ENCODE measurements at regions not wholly inside any gene's neighbourhood (a gene's known extent, or its start where the extent isn't known, plus 50 kb on each side); places are given as distances from the start of the nearest gene placed in this dataset.

DNA sequence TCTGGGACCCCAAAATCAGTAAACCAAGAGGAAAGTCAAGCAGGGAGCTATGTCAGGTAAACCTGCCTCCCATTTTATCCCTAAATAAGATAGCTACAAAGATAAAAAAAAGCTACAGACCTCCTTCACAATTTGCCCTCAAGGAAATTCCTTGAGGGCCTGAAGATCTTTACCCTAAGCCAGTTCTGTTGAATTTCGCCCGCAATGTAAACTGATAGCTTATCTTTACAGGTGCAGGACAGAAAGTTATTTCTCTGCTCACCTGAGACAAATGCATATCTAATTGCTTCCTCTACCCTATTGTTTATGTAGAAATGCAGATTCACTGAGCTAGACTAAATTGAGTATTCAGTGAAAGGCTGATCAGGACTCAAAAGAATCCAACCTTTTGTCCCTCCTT lies 153.4 kb upstream of the CHRM3 start:
- Mint-ChIP-seq H3K9me3 (peaks cover 2% of the 10 kb centered on the region), H3K36me3 (no peaks in the 10 kb centered on the region), H3K27me3 (no peaks in the 10 kb centered on the region), H3K27ac (no peak overlapping the region), H3K4me1 (ENCODE audit: low read depth) (no peaks in the 10 kb centered on the region), H3K4me3 (no peak overlapping the region)
- CTCF ChIA-PET = no interaction called here
- no peak for DNase-seq
- intact Hi-C loops (cut with micrococcal nuclease) = no loop called here
- POLR2A ChIA-PET = no interaction called here

DNA sequence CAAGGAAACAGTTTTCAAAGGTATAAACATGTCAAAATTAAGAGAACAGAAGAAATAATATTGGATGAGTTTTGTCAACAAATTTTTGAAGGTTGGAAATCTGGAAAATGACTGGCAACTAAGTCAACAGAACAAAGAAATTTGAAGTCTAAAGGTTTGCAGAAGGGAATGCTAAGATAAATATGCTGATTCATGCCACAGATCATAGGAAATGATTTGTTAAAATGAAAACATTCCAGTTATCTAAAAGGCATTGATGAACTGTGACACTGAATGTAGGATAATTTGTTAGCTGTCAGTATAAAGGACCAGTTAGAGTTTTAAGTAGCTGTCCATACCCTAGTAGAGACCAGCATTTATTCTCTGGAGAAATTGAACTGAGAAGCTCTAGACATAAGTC lies 157.9 kb upstream of the CHRM3 start:
- ChIA-PET CTCF (no interaction called here), POLR2A (no interaction called here)
- H3K9me3 Mint-ChIP-seq = peaks cover 24% of the 10 kb centered on the region
- no peaks in the 10 kb centered on the region for H3K36me3 Mint-ChIP-seq
- H3K27me3 Mint-ChIP-seq = no peaks in the 10 kb centered on the region
- intact Hi-C loops (cut with micrococcal nuclease) = no loop called here
- no peak for DNase-seq
- no peak overlapping the region for H3K27ac Mint-ChIP-seq
- no peak overlapping the region for H3K4me3 Mint-ChIP-seq
- no peaks in the 10 kb centered on the region for H3K4me1 Mint-ChIP-seq (ENCODE audit: low read depth)

DNA sequence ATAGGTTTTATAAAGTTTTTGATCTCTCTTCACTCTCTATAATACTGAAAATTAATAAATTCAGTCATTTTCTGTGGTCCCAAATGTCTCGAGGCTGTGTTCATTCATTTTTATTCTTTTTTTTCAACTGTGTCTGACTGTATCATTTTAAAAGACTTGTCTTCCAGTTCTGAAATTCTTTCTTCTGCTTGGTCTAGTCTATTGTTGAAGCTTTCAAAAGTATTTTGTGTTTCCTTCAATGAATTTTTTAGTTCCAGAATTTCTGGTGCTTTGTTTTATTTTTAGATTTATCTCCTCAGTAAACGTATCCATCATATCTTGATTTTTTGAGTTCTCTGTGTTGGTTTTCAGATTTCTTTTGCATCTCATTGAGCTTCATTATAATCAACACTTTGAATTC lies 161.0 kb upstream of the CHRM3 start:
- H3K4me3 Mint-ChIP-seq = no peak overlapping the region
- DNase-seq = no peak
- H3K27ac Mint-ChIP-seq = no peak overlapping the region
- no peaks in the 10 kb centered on the region for H3K27me3 Mint-ChIP-seq
- H3K36me3 Mint-ChIP-seq = no peaks in the 10 kb centered on the region
- POLR2A ChIA-PET = no interaction called here
- intact Hi-C loops (cut with micrococcal nuclease) = no loop called here
- peaks cover 53% of the 10 kb centered on the region for H3K9me3 Mint-ChIP-seq
- CTCF ChIA-PET = no interaction called here
- no peaks in the 10 kb centered on the region for H3K4me1 Mint-ChIP-seq (ENCODE audit: low read depth)

DNA sequence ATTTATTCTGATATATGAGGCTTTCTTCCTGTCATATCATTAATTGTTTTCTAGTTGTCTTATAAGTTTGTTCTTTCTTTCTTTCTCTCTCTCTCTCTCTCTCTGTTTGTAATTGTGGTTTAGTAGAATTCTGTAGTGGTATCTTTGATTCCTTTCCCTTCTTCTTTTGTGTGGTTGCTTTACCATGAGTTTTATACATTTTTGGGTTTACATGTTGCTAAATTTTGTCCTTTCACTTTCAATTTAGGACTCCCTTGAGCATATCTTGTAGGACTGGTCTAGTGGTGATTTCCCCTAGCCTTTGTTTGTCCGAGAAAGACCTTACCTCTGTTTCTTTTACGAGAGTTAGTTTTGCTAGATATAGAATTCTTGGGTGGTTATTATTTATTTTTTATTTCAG lies 162.3 kb upstream of the CHRM3 start:
- intact Hi-C loops (cut with micrococcal nuclease) = no loop called here
- peaks cover 58% of the 10 kb centered on the region for H3K9me3 Mint-ChIP-seq
- H3K4me3 Mint-ChIP-seq = no peak overlapping the region
- DNase-seq = no peak
- no peaks in the 10 kb centered on the region for H3K4me1 Mint-ChIP-seq (ENCODE audit: low read depth)
- H3K36me3 Mint-ChIP-seq = no peaks in the 10 kb centered on the region
- ChIA-PET CTCF (no interaction called here), POLR2A (no interaction called here)
- H3K27ac Mint-ChIP-seq = no peak overlapping the region
- H3K27me3 Mint-ChIP-seq = no peaks in the 10 kb centered on the region

DNA sequence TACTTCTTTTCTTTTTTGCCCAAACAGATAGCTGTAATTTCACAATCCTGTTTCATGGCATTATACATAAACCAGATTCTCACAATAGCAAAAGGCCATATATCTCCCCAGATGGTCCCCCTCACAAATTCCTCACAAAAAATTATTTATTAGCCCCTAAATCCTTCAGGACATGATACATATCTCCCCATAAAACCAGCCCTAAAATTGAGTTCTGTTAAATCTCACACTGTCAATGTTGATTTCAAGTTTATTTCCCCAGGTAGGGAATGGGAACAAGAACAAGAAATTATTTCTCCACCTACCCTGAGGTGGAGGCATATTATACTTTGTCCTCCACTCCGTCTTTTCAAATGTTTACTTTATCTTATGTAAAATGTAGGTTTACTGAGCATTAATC lies 163.4 kb upstream of the CHRM3 start:
- Mint-ChIP-seq H3K27me3 (no peaks in the 10 kb centered on the region), H3K4me1 (ENCODE audit: low read depth) (no peaks in the 10 kb centered on the region), H3K36me3 (no peaks in the 10 kb centered on the region), H3K4me3 (no peak overlapping the region), H3K27ac (no peak overlapping the region), H3K9me3 (peaks cover 57% of the 10 kb centered on the region)
- POLR2A ChIA-PET = no interaction called here
- no peak for DNase-seq
- intact Hi-C loops (cut with micrococcal nuclease) = no loop called here
- CTCF ChIA-PET = no interaction called here

DNA sequence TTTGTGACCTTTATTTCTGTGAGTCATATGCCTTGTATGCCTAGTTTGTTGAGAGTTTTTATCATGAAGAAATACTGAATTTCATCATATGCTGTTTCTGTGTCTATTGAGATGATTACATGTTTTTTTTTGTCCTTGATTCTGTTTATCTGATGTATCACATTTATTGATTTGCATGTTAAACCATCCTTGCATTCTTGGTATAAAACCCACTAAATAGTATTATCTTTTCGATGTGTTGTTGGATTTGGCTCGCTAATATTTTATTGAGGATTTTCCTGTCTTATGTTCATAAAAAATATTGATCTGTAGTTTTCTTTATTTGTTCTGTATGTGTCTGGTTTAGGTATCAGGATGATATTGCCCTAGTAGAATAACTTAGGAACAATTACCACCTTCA lies 164.7 kb upstream of the CHRM3 start:
- Mint-ChIP-seq H3K27me3 (no peaks in the 10 kb centered on the region), H3K4me3 (no peak overlapping the region), H3K4me1 (ENCODE audit: low read depth) (no peaks in the 10 kb centered on the region), H3K36me3 (no peaks in the 10 kb centered on the region), H3K9me3 (peaks cover 51% of the 10 kb centered on the region), H3K27ac (no peak overlapping the region)
- DNase-seq = no peak
- ChIA-PET CTCF (no interaction called here), POLR2A (no interaction called here)
- intact Hi-C loops (cut with micrococcal nuclease) = no loop called here

DNA sequence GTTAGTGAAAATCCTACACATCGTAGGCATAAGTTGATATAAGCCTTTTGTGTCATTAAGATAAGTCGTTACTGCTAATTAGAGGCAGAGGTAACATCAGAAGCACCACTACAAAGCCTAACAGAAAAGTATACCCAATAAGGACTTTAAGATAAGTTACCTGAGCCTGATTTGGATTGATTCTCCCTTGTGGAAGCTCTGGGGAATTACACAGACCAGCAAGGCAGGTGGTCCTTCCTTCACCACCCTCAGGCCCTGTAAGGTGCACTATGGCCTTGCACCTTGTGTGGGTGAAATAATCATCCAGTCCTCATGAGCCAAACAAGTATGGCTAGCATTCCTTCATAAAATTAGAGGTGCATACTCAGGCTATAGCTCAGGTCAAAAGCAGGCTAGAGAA lies 166.7 kb upstream of the CHRM3 start:
- CTCF ChIA-PET = no interaction called here
- no peaks in the 10 kb centered on the region for H3K27me3 Mint-ChIP-seq
- no peaks in the 10 kb centered on the region for H3K36me3 Mint-ChIP-seq
- H3K4me3 Mint-ChIP-seq = no peak overlapping the region
- intact Hi-C loops (cut with micrococcal nuclease) = no loop called here
- no peak for DNase-seq
- no peak overlapping the region for H3K27ac Mint-ChIP-seq
- H3K9me3 Mint-ChIP-seq = peaks cover 40% of the 10 kb centered on the region
- no peaks in the 10 kb centered on the region for H3K4me1 Mint-ChIP-seq (ENCODE audit: low read depth)
- POLR2A ChIA-PET = no interaction called here

DNA sequence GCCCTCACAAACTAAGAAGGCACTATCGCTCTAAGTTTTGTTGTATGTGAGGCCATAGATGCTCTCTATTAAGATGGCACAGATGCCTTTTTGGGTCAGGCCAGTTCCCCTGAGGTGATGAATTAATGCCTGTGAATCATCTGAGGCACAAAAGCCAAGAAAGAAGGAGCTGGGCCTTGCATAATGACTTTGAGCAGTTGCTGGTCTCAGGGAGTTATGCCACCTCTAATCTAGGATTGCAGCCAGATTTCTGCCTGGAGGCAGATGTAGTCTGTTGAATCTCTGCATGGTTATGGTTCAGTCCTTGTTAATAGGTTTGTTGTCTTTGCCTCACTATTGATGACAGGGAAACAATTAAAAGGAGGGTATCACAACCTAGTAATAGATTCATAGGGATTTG lies 168.1 kb upstream of the CHRM3 start:
- H3K4me1 Mint-ChIP-seq (ENCODE audit: low read depth) = no peaks in the 10 kb centered on the region
- no peaks in the 10 kb centered on the region for H3K27me3 Mint-ChIP-seq
- POLR2A ChIA-PET = no interaction called here
- no peak overlapping the region for H3K4me3 Mint-ChIP-seq
- CTCF ChIA-PET = no interaction called here
- H3K9me3 Mint-ChIP-seq = peaks cover 32% of the 10 kb centered on the region
- DNase-seq = no peak
- no peaks in the 10 kb centered on the region for H3K36me3 Mint-ChIP-seq
- no peak overlapping the region for H3K27ac Mint-ChIP-seq
- intact Hi-C loops (cut with micrococcal nuclease) = no loop called here

DNA sequence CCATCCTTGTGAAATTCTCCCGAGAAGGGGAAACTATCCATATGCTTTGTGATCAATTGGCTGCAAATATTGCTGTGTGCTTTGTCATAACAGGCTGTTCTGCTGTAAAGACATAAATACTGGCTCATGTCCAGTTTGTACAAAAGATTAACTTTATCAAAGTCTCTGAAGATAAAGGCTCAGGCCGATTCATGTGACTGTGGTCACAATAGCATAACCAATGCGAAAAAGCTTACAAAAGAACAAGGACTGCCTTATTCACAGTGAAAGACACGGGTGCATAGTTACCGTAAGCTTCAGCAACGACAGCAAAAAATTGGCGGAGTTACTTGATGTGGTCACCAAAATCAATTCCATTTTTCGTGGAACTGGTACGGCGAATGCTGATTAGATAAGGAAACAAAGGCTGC lies 173.6 kb upstream of the CHRM3 start:
- H3K27me3 Mint-ChIP-seq = no peaks in the 10 kb centered on the region
- ChIA-PET POLR2A (no interaction called here), CTCF (no interaction called here)
- no peak for DNase-seq
- H3K4me1 Mint-ChIP-seq (ENCODE audit: low read depth) = no peaks in the 10 kb centered on the region
- H3K27ac Mint-ChIP-seq = no peak overlapping the region
- no peak overlapping the region for H3K4me3 Mint-ChIP-seq
- H3K36me3 Mint-ChIP-seq = no peaks in the 10 kb centered on the region
- intact Hi-C loops (cut with micrococcal nuclease) = no loop called here
- H3K9me3 Mint-ChIP-seq = no peaks in the 10 kb centered on the region

DNA sequence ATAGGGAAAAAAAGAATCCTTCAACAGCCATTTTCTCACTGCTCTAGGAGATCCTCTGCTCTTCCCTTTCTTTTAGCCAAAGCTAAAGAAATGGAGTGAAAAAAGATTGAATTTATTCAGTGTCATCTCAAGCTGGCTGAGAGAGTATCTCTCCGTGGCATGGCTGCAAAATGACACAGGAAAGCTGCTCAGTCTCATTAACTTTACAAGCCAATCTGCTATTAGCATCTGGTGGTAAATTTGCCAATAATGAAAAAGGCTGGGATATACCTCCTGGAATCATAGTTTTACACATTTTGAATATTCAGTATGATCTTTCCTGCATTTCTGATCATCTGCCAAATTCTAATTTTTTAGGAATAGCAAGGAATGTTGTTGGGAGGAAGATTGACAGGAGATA lies 176.8 kb upstream of the CHRM3 start:
- CTCF ChIA-PET = no interaction called here
- no peaks in the 10 kb centered on the region for H3K9me3 Mint-ChIP-seq
- no peak for DNase-seq
- POLR2A ChIA-PET = no interaction called here
- no peak overlapping the region for H3K4me3 Mint-ChIP-seq
- H3K36me3 Mint-ChIP-seq = no peaks in the 10 kb centered on the region
- no peaks in the 10 kb centered on the region for H3K4me1 Mint-ChIP-seq (ENCODE audit: low read depth)
- H3K27ac Mint-ChIP-seq = no peak overlapping the region
- no peaks in the 10 kb centered on the region for H3K27me3 Mint-ChIP-seq
- intact Hi-C loops (cut with micrococcal nuclease) = no loop called here

DNA sequence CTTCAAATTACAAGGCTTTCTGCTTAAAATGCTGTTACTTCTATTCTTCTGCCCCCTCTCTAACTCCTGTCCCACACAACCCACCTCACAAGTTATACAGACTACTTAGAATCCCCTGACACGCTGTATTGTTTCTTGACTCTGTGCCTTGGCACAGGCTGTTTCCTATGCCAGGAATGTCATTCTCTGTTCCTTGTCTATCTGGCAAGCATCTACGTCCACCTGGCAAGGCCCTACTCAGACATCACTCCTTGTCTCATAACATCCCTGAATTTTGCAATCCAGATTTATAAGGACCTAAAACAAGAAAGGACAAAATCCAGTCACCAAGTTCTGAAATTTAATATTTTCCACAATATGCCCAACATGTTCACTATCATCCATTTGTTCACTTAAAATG lies 182.0 kb upstream of the CHRM3 start:
- ChIA-PET POLR2A (no interaction called here), CTCF (no interaction called here)
- Mint-ChIP-seq H3K27me3 (no peaks in the 10 kb centered on the region), H3K9me3 (no peaks in the 10 kb centered on the region), H3K36me3 (no peaks in the 10 kb centered on the region), H3K4me3 (no peak overlapping the region), H3K4me1 (ENCODE audit: low read depth) (no peaks in the 10 kb centered on the region), H3K27ac (no peak overlapping the region)
- intact Hi-C loops (cut with micrococcal nuclease) = no loop called here
- DNase-seq = no peak

DNA sequence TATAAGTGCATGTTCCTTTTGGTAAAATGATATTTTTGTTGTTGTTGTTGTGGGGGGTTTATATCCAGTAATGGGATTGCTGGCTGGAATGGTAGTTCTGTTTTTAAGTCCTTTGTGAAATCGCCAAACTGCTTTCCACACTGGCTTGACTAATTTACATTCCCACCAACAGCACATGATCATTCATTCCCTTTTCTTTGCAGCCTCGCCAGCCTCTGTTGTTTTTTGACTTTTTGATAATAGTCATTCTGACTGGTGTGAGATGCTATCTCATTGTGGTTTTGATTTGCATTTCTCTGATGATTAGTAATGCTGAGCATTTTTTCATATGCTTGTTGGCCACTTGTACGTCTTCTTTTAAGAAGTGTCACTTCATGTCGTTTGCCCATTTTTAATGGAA lies 188.5 kb upstream of the CHRM3 start:
- Mint-ChIP-seq H3K4me1 (ENCODE audit: low read depth) (no peaks in the 10 kb centered on the region), H3K27me3 (no peaks in the 10 kb centered on the region), H3K9me3 (no peaks in the 10 kb centered on the region), H3K4me3 (no peak overlapping the region), H3K27ac (no peak overlapping the region), H3K36me3 (no peaks in the 10 kb centered on the region)
- ChIA-PET POLR2A (no interaction called here), CTCF (no interaction called here)
- intact Hi-C loops (cut with micrococcal nuclease) = no loop called here
- DNase-seq = no peak

DNA sequence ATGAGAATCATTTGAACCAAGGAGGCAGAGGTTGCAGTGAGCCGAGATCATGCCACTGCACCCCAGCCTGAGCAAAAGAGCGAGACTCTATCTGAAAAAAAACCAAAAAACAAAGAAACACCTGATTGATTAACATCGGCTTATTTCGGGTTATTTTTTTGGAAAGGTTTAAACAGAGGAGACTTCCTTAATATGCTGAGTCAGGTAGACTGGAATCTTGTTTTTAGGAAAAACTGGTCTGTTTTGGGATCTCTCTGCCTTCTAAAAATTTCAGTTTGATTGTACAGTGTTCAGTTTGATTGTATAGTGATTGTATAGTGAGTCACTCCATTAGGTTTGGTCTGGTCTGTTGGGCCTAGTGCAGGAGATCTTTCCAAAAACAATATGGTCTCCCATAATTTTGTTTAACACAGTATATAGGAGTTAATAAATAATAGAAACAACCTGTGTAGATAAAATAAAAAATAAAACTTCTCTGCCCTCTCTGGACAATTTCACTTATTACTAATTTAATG lies 196.3 kb upstream of the CHRM3 start:
- intact Hi-C loops (cut with micrococcal nuclease) = no loop called here
- Mint-ChIP-seq H3K27ac (no peak overlapping the region), H3K4me3 (no peak overlapping the region), H3K4me1 (ENCODE audit: low read depth) (no peaks in the 10 kb centered on the region), H3K9me3 (peaks cover 1% of the 10 kb centered on the region), H3K36me3 (no peaks in the 10 kb centered on the region), H3K27me3 (no peaks in the 10 kb centered on the region)
- ChIA-PET CTCF (no interaction called here), POLR2A (no interaction called here)
- DNase-seq = no peak

DNA sequence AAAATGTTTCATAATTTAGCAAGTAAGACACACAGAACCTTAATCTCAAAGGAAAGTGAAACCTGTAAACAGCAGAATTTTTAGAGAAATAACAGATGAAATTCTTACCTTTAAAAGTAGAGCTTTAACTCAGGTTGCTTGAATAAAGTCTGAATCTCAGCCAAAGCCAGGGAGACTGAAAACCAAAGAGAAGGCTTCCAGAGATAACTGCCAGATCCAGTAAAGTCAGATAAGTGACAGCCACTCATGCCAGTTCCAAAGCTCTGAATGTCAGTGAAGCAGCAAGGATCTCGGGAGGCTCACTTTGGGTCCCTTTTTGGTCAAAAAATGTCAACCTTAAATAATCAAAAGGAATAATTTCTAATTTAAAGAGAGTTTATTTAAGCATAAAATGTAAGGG lies 199.9 kb upstream of the CHRM3 start:
- POLR2A ChIA-PET = no interaction called here
- CTCF ChIA-PET = no interaction called here
- intact Hi-C loops (cut with micrococcal nuclease) = no loop called here
- Mint-ChIP-seq H3K27me3 (no peaks in the 10 kb centered on the region), H3K36me3 (no peaks in the 10 kb centered on the region), H3K27ac (no peak overlapping the region), H3K9me3 (peaks cover 1% of the 10 kb centered on the region), H3K4me3 (no peak overlapping the region), H3K4me1 (ENCODE audit: low read depth) (no peaks in the 10 kb centered on the region)
- DNase-seq = no peak
